CD14-positive monocyte (primary cell): ENCODE measurements at regions not wholly inside any gene's neighbourhood (a gene's known extent, or its start where the extent isn't known, plus 50 kb on each side); places are given as distances from the start of the nearest gene placed in this dataset.

Source experiments
- DNase-seq, 3 donors: peaks; one replicate each; pipeline ENCODE4 v3.0.0-alpha.2; 2011 to 2022
- H2AFZ ChIP-seq: 2 replicates; pipeline ENCODE4 v1.6.0; 2012; ENCODE audit warnings: mild to moderate bottlenecking, low read depth, low read length, inconsistent platforms; ENCODE audit not compliant: insufficient read depth, poor library complexity, severe bottlenecking
- H3K27ac ChIP-seq, 2 donors: 1 replicate in 1 of 2; 2 replicates in 1 of 2; pipeline ENCODE4 v1.5.1; 2012 to 2013; ENCODE audit warnings: low read length in 2 of 2, control low read depth in 1 of 2, inconsistent platforms in 1 of 2, low read depth in 1 of 2, mild to moderate bottlenecking in 1 of 2
- H3K27me3 ChIP-seq, 2 donors: one replicate each; pipeline versions ENCODE4 v1.6.0 to v1.6.1; 2011 to 2013; ENCODE audit warnings: low read length in 2 of 2; ENCODE audit not compliant: control insufficient read depth in 2 of 2, insufficient read depth in 2 of 2
- H3K36me3 ChIP-seq, 2 donors: replicated peaks in 1 of 2; 1 replicate in 1 of 2; 2 replicates in 1 of 2; pipeline versions ENCODE4 v1.5.1 to v1.6.1; 2012 to 2013; ENCODE audit warnings: low read length in 2 of 2, control low read depth in 1 of 2, inconsistent platforms in 1 of 2, mild to moderate bottlenecking in 1 of 2; ENCODE audit not compliant: insufficient read depth in 2 of 2, control insufficient read depth in 1 of 2
- H3K4me1 ChIP-seq, 2 donors: 1 replicate in 1 of 2; 2 replicates in 1 of 2; pipeline versions ENCODE4 v1.5.1 to v1.6.1; 2012 to 2013; ENCODE audit warnings: low read length in 2 of 2, control low read depth in 1 of 2, inconsistent platforms in 1 of 2, mild to moderate bottlenecking in 1 of 2, moderate library complexity in 1 of 2; ENCODE audit not compliant: insufficient read depth in 2 of 2, control insufficient read depth in 1 of 2
- H3K4me2 ChIP-seq: replicated peaks from 2 replicates; pipeline ENCODE3; 2012; ENCODE audit warnings: low read length, moderate library complexity, mild to moderate bottlenecking; ENCODE audit not compliant: poor library complexity, severe bottlenecking; ENCODE audit errors: extremely low read depth
- H3K4me3 ChIP-seq, 3 experiments: fragments of 200-600 bp in 1 of 3; sonication (generic) in 1 of 3; replicated peaks in 1 of 3; 1 replicate in 2 of 3; 2 replicates in 1 of 3; pipeline ENCODE4 v1.5.1; 2011 to 2013; ENCODE audit warnings: low read length in 3 of 3, mild to moderate bottlenecking in 3 of 3, control low read depth in 2 of 3, low read depth in 2 of 3, inconsistent platforms in 1 of 3, moderate library complexity in 1 of 3
- H3K79me2 ChIP-seq: 2 replicates; pipeline ENCODE4 v1.6.0; 2012; ENCODE audit warnings: mild to moderate bottlenecking, control low read depth, inconsistent platforms, low read length, moderate library complexity; ENCODE audit not compliant: insufficient read depth
- H3K9ac ChIP-seq: 2 replicates; pipeline ENCODE4 v1.6.0; 2017; ENCODE audit warnings: low read length, mild to moderate bottlenecking; ENCODE audit not compliant: insufficient read depth, poor library complexity, severe bottlenecking
- H3K9me3 ChIP-seq, 2 donors: replicated peaks in 1 of 2; 1 replicate in 1 of 2; 2 replicates in 1 of 2; pipeline versions ENCODE4 v1.5.1 to v1.6.1; 2012 to 2013; ENCODE audit warnings: low read length in 2 of 2, control low read depth in 1 of 2; ENCODE audit not compliant: control insufficient read depth in 1 of 2, insufficient read depth in 1 of 2
- H4K20me1 ChIP-seq: 2 replicates; pipeline ENCODE4 v1.6.0; 2012; ENCODE audit warnings: mild to moderate bottlenecking, low read length, control low read depth, moderate library complexity; ENCODE audit not compliant: insufficient read depth
- H3K27ac Mint-ChIP-seq, 7 donors: one replicate each; pipeline ENCODE4 v1.8.0; 2020; ENCODE audit warnings: mild to moderate bottlenecking in 7 of 7, mixed read lengths in 7 of 7, moderate library complexity in 6 of 7, inconsistent platforms in 2 of 7
- H3K27me3 Mint-ChIP-seq, 3 donors: one replicate each; pipeline ENCODE4 v1.8.0; 2021 to 2022; ENCODE audit warnings: low read depth in 3 of 3, mild to moderate bottlenecking in 3 of 3, mixed read lengths in 3 of 3, moderate library complexity in 3 of 3, inconsistent platforms in 1 of 3
- H3K36me3 Mint-ChIP-seq, 2 donors: one replicate each; pipeline ENCODE4 v1.8.0; 2020; ENCODE audit warnings: mixed read lengths in 2 of 2, inconsistent platforms in 1 of 2, mild to moderate bottlenecking in 1 of 2
- H3K4me1 Mint-ChIP-seq: one replicate; pipeline ENCODE4 v1.8.0; 2020; ENCODE audit warnings: mild to moderate bottlenecking, mixed read lengths
- H3K4me3 Mint-ChIP-seq, 2 donors: one replicate each; pipeline ENCODE4 v1.8.0; 2020; ENCODE audit warnings: mild to moderate bottlenecking in 2 of 2, mixed read lengths in 2 of 2, moderate library complexity in 1 of 2
- H3K9me3 Mint-ChIP-seq, 7 donors: one replicate each; pipeline ENCODE4 v1.8.0; 2020 to 2022; ENCODE audit warnings: mixed read lengths in 7 of 7, mild to moderate bottlenecking in 6 of 7, moderate library complexity in 6 of 7, inconsistent platforms in 2 of 7
- WGBS: methylation state at CpG from one replicate; pipeline ENCODE4 v1.1.5; 2013; ENCODE audit warnings: missing lambda C conversion rate; ENCODE audit not compliant: insufficient coverage; 5-methylcytosine and 5-hydroxymethylcytosine counted together
- intact Hi-C, 2 donors: fragments of 100-400 bp; cut with micrococcal nuclease; formaldehyde crosslinking; loops; one replicate each; pipeline versions ENCODE4 v1.15.0 to v1.15.1; 2023
- TF ChIP-seq, protein P1 (sequence below): fragments of 200-600 bp; IDR thresholded peaks from one replicate; pipeline ENCODE4 v1.8.0; 2022; ENCODE audit warnings: antibody characterized with exemption, mild to moderate bottlenecking

DNA sequence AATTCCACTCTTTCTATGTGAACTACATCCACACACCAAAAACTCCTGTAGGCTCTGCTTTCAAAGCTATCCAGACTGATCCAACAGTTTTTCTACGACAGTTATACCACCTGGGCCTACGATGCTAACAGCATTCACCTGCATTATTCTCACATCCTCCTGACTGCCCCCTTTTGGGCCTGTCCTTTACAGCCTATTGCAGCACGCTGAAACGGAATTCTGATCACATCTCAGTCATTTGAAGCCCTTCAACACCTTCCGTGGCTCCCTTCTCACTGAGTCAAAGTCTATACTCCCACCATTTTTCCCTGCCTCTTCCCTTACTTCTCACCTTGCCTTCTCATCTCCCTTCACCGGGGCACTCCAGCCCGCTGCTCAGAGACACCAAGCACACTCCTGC, 791.3 kb upstream of the KIRREL3 start:
- Histone ChIP-seq H2AFZ (no peak overlapping the region), H4K20me1 (no peaks in the 10 kb centered on the region), H3K79me2 (no peaks in the 10 kb centered on the region), H3K9me3 (no peaks in the 10 kb centered on the region), H3K27ac (no peak overlapping the region), H3K4me3 (no peak overlapping the region), H3K9ac (no peak overlapping the region), H3K4me1 (no peaks in the 10 kb centered on the region), H3K4me2 (no peak overlapping the region), H3K36me3 (no peaks in the 10 kb centered on the region), H3K27me3 (no peaks in the 10 kb centered on the region)
- 92% methylated on average over 7 of the region's 7 CpGs for WGBS
- H3K4me3 Mint-ChIP-seq, result no peak overlapping the region
- intact Hi-C loops, result no loop called here
- no peaks in the 10 kb centered on the region for H3K9me3 Mint-ChIP-seq
- H3K4me1 Mint-ChIP-seq, result peaks cover 2% of the 10 kb centered on the region
- DNase-seq, result no peak
- H3K36me3 Mint-ChIP-seq, result no peaks in the 10 kb centered on the region
- H3K27me3 Mint-ChIP-seq, result peaks cover 0 to 3% (median 0%) of the 10 kb centered on the region in 3 donors
- H3K27ac Mint-ChIP-seq, result no peak overlapping the region
- TF ChIP-seq, protein P1, sequence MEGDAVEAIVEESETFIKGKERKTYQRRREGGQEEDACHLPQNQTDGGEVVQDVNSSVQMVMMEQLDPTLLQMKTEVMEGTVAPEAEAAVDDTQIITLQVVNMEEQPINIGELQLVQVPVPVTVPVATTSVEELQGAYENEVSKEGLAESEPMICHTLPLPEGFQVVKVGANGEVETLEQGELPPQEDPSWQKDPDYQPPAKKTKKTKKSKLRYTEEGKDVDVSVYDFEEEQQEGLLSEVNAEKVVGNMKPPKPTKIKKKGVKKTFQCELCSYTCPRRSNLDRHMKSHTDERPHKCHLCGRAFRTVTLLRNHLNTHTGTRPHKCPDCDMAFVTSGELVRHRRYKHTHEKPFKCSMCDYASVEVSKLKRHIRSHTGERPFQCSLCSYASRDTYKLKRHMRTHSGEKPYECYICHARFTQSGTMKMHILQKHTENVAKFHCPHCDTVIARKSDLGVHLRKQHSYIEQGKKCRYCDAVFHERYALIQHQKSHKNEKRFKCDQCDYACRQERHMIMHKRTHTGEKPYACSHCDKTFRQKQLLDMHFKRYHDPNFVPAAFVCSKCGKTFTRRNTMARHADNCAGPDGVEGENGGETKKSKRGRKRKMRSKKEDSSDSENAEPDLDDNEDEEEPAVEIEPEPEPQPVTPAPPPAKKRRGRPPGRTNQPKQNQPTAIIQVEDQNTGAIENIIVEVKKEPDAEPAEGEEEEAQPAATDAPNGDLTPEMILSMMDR, result no peak

DNA sequence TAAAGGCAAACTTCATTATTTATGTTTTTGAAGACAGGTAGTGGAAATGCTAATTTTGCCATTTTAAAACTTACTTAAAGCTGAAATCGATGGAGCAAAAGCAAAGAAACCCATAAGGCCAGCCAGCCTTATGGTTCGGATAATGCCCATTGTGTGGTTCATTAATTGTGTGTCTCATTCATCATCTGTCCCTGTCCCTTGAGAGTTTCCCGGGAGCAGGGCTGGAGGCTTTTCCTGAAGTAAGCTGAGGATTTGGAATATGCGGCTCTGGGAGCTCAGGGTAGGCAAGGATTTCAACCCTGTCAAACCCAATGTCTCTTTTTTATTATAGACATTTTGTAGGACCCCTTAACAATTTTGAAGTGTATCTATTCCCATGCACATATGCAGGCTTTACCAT, 790.0 kb upstream of the KIRREL3 start:
- H3K27ac Mint-ChIP-seq, result no peak overlapping the region
- H3K9me3 Mint-ChIP-seq, result peaks cover 0 to 4% (median 0%) of the 10 kb centered on the region in 7 donors

More for the DNA sequence above, 790.0 kb upstream of the KIRREL3 start:
- Mint-ChIP-seq H3K4me3 (no peak overlapping the region), H3K36me3 (no peaks in the 10 kb centered on the region), H3K4me1 (peaks cover 4% of the 10 kb centered on the region), H3K27me3 (peaks cover 0 to 3% (median 2%) of the 10 kb centered on the region in 3 donors)
- H3K9ac ChIP-seq, result no peak overlapping the region
- H2AFZ ChIP-seq, result no peak overlapping the region
- DNase-seq, result no peak
- no peaks in the 10 kb centered on the region for H3K36me3 ChIP-seq
- H3K9me3 ChIP-seq, result no peaks in the 10 kb centered on the region
- no peaks in the 10 kb centered on the region for H3K79me2 ChIP-seq
- no peak overlapping the region for H3K27ac ChIP-seq
- WGBS, result no CpG with 5 or more reads among the region's 4 CpGs
- TF ChIP-seq, protein P1, result no peak
- no peaks in the 10 kb centered on the region for H3K4me1 ChIP-seq
- no peak overlapping the region for H3K4me2 ChIP-seq
- no peaks in the 10 kb centered on the region for H3K27me3 ChIP-seq
- intact Hi-C loops, result no loop called here
- no peak overlapping the region for H3K4me3 ChIP-seq
- no peaks in the 10 kb centered on the region for H4K20me1 ChIP-seq
